HepG2 (cell line): ENCODE measurements at regions not wholly inside any gene's neighbourhood (a gene's known extent, or its start where the extent isn't known, plus 50 kb on each side); places are given as distances from the start of the nearest gene placed in this dataset.

Experiments
- ATAC-seq: fragments of 200-7000 bp; cut with Tn5 transposase; 3 replicates; pipeline ENCODE4 v1.9.1; 2020; ENCODE audit warnings: mild to moderate bottlenecking, moderate library complexity
- BruUV-seq: library from RNA; stranded (reverse); fragments of 400-500 nt; replicated peaks from 2 replicates; lab custom pipeline; 2021; lab: Mats Ljungman, UMichigan
- CTCF ChIA-PET: fragments of 300-600 bp; formaldehyde crosslinking; extraction: SDS; loops from one replicate; lab custom pipeline; 2021; ENCODE audit warnings: low total read pairs, inconsistent platforms, low intra/inter-chr PET ratio; lab: Yijun Ruan, JAX
- POLR2A ChIA-PET: fragments of 350-600 bp; sonication (Branson Sonifier 250); formaldehyde crosslinking; loops from one replicate; lab custom pipeline; 2020; ENCODE audit warnings: antibody characterized with exemption, inconsistent platforms; lab: Yijun Ruan, JAX
- DNase-seq: peaks from one replicate; pipeline ENCODE4 v3.0.0-alpha.2; 2015; ENCODE audit warnings: low spot score
- FAIRE-seq: peaks from 3 replicates; lab custom pipeline; 2011; peaks lifted over from hg19 to GRCh38; lab: Jason Lieb, UNC
- H2AFZ ChIP-seq: one replicate; pipeline ENCODE4 v1.6.1; 2011; ENCODE audit warnings: low read length, inconsistent platforms
- H3K27ac ChIP-seq: fragments of 300-600 bp; 3 replicates; pipeline ENCODE4 v1.8.0; 2011; ENCODE audit warnings: mixed run types, mild to moderate bottlenecking, mixed read lengths, low read length, inconsistent platforms; ENCODE audit not compliant: insufficient read depth; ENCODE audit errors: extremely low read length
- H3K27me3 ChIP-seq, 2 experiments: fragments of 200-600 bp in 1 of 2; 2 replicates in 1 of 2; 3 replicates in 1 of 2; pipeline versions ENCODE4 v1.6.0 to v1.8.0; 2011; ENCODE audit warnings: low read length in 2 of 2, mild to moderate bottlenecking in 2 of 2, moderate library complexity in 2 of 2, inconsistent platforms in 1 of 2; ENCODE audit not compliant: insufficient read depth in 2 of 2, control insufficient read depth in 1 of 2
- H3K36me3 ChIP-seq, 2 experiments: fragments of 200-600 bp in 1 of 2; replicated peaks in 1 of 2; 2 replicates in 1 of 2; 3 replicates in 1 of 2; pipeline versions ENCODE4 v1.5.1 to v1.8.0; 2011; ENCODE audit warnings: low read length in 2 of 2, inconsistent platforms in 1 of 2; ENCODE audit not compliant: insufficient read depth in 2 of 2, control insufficient read depth in 1 of 2
- H3K4me1 ChIP-seq: 2 replicates; pipeline ENCODE4 v1.5.1; 2012; ENCODE audit warnings: low read length, inconsistent platforms; ENCODE audit not compliant: insufficient read depth
- H3K4me2 ChIP-seq: 2 replicates; pipeline ENCODE4 v1.6.0; 2011; ENCODE audit warnings: low read depth, low read length, inconsistent platforms
- H3K4me3 ChIP-seq, 3 experiments: fragments of 200-600 bp in 1 of 3; sonication (generic), shearing (Covaris generic) in 1 of 3; replicated peaks in 1 of 3; 2 replicates each; pipeline ENCODE4 v1.5.1; 2011 to 2016; ENCODE audit warnings: low read length in 3 of 3, inconsistent platforms in 2 of 3, low read depth in 2 of 3, mild to moderate bottlenecking in 2 of 3, control low read depth in 1 of 3, mixed read lengths in 1 of 3; ENCODE audit not compliant: insufficient read depth in 1 of 3
- H3K79me2 ChIP-seq: one replicate; pipeline ENCODE4 v1.6.1; 2011; ENCODE audit warnings: low read length, inconsistent platforms; ENCODE audit not compliant: insufficient read depth
- H3K9ac ChIP-seq: 2 replicates; pipeline ENCODE4 v1.6.0; 2011; ENCODE audit warnings: mild to moderate bottlenecking, low read depth, low read length, inconsistent platforms; ENCODE audit not compliant: insufficient read depth
- H3K9me3 ChIP-seq: 2 replicates; pipeline ENCODE4 v1.5.1; 2012; ENCODE audit warnings: mild to moderate bottlenecking, low read length
- H4K20me1 ChIP-seq: 2 replicates; pipeline ENCODE4 v1.6.0; 2011; ENCODE audit warnings: inconsistent platforms, mild to moderate bottlenecking, low read length, moderate library complexity; ENCODE audit not compliant: insufficient read depth
- DNMT1 ChIP-seq: sonication (generic); formaldehyde crosslinking; IDR thresholded peaks from 2 replicates; pipeline ENCODE4 v1.5.1; 2020; ENCODE audit warnings: mild to moderate bottlenecking, missing genetic modification reagents
- EEA1 ChIP-seq: sonication (generic); formaldehyde crosslinking; IDR thresholded peaks from 2 replicates; pipeline ENCODE4 v1.5.1; 2020; ENCODE audit warnings: mild to moderate bottlenecking, missing genetic modification reagents, borderline replicate concordance
- FIP1L1 ChIP-seq: fragments of 200-400 bp; formaldehyde crosslinking; IDR thresholded peaks from 2 replicates; pipeline ENCODE4 v1.6.1; 2018; ENCODE audit warnings: low read depth, mild to moderate bottlenecking, low read length, moderate library complexity, borderline replicate concordance; ENCODE audit not compliant: insufficient read depth
- HES4 ChIP-seq: sonication (generic); formaldehyde crosslinking; IDR thresholded peaks from 2 replicates; pipeline ENCODE4 v1.9.0; 2021; ENCODE audit warnings: mild to moderate bottlenecking, missing genetic modification reagents, borderline replicate concordance
- HOXA3 ChIP-seq: sonication (generic); formaldehyde crosslinking; IDR thresholded peaks from 2 replicates; pipeline ENCODE4 v1.5.0; 2020; ENCODE audit warnings: missing genetic modification reagents
- MTA3 ChIP-seq: sonication (generic); formaldehyde crosslinking; IDR thresholded peaks from 2 replicates; pipeline ENCODE4 v1.4.0; 2020; ENCODE audit warnings: missing genetic modification reagents
- NBN ChIP-seq: fragments of 450-650 bp; conservative IDR thresholded peaks from 2 replicates; pipeline ENCODE4 v1.6.1; 2017
- NR2C2 ChIP-seq: sonication (generic); formaldehyde crosslinking; IDR thresholded peaks from 2 replicates; pipeline ENCODE4 v1.4.0; 2020; ENCODE audit warnings: missing genetic modification reagents, mild to moderate bottlenecking, moderate library complexity, borderline replicate concordance
- PCBP2 ChIP-seq: fragments of 200-400 bp; formaldehyde crosslinking; optimal IDR thresholded peaks from 2 replicates; pipeline ENCODE3; 2018; ENCODE audit warnings: low read length, low read depth; ENCODE audit not compliant: poor library complexity, severe bottlenecking
- SIX1 ChIP-seq: sonication (generic); formaldehyde crosslinking; IDR thresholded peaks from 2 replicates; pipeline ENCODE4 v1.4.0; 2020; ENCODE audit warnings: missing genetic modification reagents, borderline replicate concordance
- TBP ChIP-seq: sonication (generic); formaldehyde crosslinking; IDR thresholded peaks from 2 replicates; pipeline ENCODE4 v1.5.0; 2020; ENCODE audit warnings: missing genetic modification reagents
- WGBS: methylation state at CpG from one replicate; pipeline ENCODE4 v1.1.6; 2017; ENCODE audit warnings: low lambda C conversion rate; 5-methylcytosine and 5-hydroxymethylcytosine counted together
- in situ Hi-C: cut with HindIII; loops from 2 replicates; pipeline ENCODE4 v1.10.0; 2017; ENCODE audit warnings: low pct_unique_long_range_greater_than_20kb; ENCODE audit not compliant: extremely low pct_ligation_motif_present
- intact Hi-C: fragments of 100-400 bp; cut with micrococcal nuclease; formaldehyde crosslinking; loops from one replicate; pipeline ENCODE4 v1.10.0; 2022; ENCODE audit not compliant: unreplicated experiment
- TF ChIP-seq, protein P1 (sequence below): fragments of 450-650 bp; IDR thresholded peaks from 2 replicates; pipeline ENCODE4 v1.6.1; 2017
- TF ChIP-seq, protein P2 (sequence below): sonication (generic); formaldehyde crosslinking; IDR thresholded peaks from 2 replicates; pipeline ENCODE4 v1.5.0; 2020; ENCODE audit warnings: missing genetic modification reagents

DNA sequence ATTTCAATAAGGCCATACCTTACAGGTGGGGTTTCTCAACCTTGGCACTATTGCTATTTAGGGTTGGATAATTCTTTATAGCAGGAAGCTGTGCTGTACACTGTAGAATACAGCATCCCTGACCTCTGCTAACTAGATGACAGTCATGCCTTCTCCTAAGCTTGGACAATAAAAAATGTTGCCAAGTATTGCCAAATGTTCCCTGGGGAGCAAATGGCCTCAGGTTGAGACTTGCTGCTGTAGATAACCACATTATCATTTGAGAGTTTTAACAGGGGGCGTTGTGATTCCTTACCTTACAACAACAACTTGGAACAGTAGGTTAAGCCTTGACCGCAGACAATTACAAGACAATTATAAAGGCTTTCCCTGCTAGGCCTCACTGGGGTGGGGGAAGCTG is 1073.6 kb upstream of the TMEM132C start:
- POLR2A ChIA-PET = no interaction called here
- no peak overlapping the region for H2AFZ ChIP-seq
- H3K4me2 ChIP-seq = no peak overlapping the region
- H3K4me3 ChIP-seq = no peak overlapping the region
- DNase-seq = no peak
- no peak for TF ChIP-seq NR2C2 (CRISPR knock-in tag)
- no peak for TF ChIP-seq TBP (CRISPR knock-in tag)
- no peak for TF ChIP-seq HOXA3 (CRISPR knock-in tag)
- no peak for TF ChIP-seq PCBP2
- TF ChIP-seq EEA1 = no peak
- TF ChIP-seq, protein P1, sequence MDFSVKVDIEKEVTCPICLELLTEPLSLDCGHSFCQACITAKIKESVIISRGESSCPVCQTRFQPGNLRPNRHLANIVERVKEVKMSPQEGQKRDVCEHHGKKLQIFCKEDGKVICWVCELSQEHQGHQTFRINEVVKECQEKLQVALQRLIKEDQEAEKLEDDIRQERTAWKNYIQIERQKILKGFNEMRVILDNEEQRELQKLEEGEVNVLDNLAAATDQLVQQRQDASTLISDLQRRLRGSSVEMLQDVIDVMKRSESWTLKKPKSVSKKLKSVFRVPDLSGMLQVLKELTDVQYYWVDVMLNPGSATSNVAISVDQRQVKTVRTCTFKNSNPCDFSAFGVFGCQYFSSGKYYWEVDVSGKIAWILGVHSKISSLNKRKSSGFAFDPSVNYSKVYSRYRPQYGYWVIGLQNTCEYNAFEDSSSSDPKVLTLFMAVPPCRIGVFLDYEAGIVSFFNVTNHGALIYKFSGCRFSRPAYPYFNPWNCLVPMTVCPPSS = no peak
- TF ChIP-seq, protein P2, sequence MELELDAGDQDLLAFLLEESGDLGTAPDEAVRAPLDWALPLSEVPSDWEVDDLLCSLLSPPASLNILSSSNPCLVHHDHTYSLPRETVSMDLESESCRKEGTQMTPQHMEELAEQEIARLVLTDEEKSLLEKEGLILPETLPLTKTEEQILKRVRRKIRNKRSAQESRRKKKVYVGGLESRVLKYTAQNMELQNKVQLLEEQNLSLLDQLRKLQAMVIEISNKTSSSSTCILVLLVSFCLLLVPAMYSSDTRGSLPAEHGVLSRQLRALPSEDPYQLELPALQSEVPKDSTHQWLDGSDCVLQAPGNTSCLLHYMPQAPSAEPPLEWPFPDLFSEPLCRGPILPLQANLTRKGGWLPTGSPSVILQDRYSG (CRISPR knock-in tag) = no peak
- no peak for TF ChIP-seq DNMT1 (CRISPR knock-in tag)
- no peak for TF ChIP-seq SIX1
- no peak for TF ChIP-seq NBN
- TF ChIP-seq HES4 (CRISPR knock-in tag) = no peak
- TF ChIP-seq MTA3 (CRISPR knock-in tag) = no peak
- TF ChIP-seq FIP1L1 = no peak
- TF ChIP-seq, all 625 proteins: peak for 0
- no peaks in the 10 kb centered on the region for H3K4me1 ChIP-seq
- no peak overlapping the region for H3K9ac ChIP-seq
- 38% methylated on average over 2 of the region's 2 CpGs for WGBS
- peaks cover 63% of the 10 kb centered on the region for H3K9me3 ChIP-seq
- ATAC-seq (no peak), FAIRE-seq (no peak)
- no peaks in the 10 kb centered on the region for H3K79me2 ChIP-seq
- H3K27ac ChIP-seq = no peak overlapping the region
- no peaks in the 10 kb centered on the region for H3K36me3 ChIP-seq
- no peaks in the 10 kb centered on the region for H3K27me3 ChIP-seq
- no TSS peak for BruUV-seq
- CTCF ChIA-PET = no interaction called here
- intact Hi-C loops = no loop called here
- H4K20me1 ChIP-seq = no peaks in the 10 kb centered on the region
- in situ Hi-C loops = no loop called here
